ENCODE measurements at regions not wholly inside any gene's neighbourhood (a gene's known extent, or its start where the extent isn't known, plus 50 kb on each side); places are given as distances from the start of the nearest gene placed in this dataset.
A peak's percentile ranks its signal among the peaks of the same experiment; 100 is the strongest.

GRCh38 chr15:94154255-94154654 lies 77.1 kb upstream of the MCTP2 start:
- no peak overlapping the region for H3K4me3 ChIP-seq (ENCODE audit: low read length)
- DNase-seq (ENCODE audit: low read depth): no peak
- 0 out of 2 replicates have a peak, but pooled peaks have one; percentile 5 for TF ChIP-seq CTCF (conservative IDR thresholded peaks at IDR 0.05; ENCODE audit: low read length)

- no peak overlapping the region for H3K4me3 ChIP-seq (ENCODE audit: low read length)
- no peak for DNase-seq (ENCODE audit: low read depth)
- TF ChIP-seq CTCF (conservative IDR thresholded peaks at IDR 0.05; ENCODE audit: low read length): no peak
These were observed 86.3 kb upstream of the MCTP2 start for GRCh38 chr15:94145046-94145445.

GRCh38 chr15:94141802-94142201 lies 89.6 kb upstream of the MCTP2 start:
- DNase-seq (ENCODE audit: low read depth): no peak
- H3K4me3 ChIP-seq (ENCODE audit: low read length): no peak overlapping the region
- no peak for TF ChIP-seq CTCF (conservative IDR thresholded peaks at IDR 0.05; ENCODE audit: low read length)

GRCh38 chr15:94135486-94136147 lies 95.7 kb upstream of the MCTP2 start:
- TF ChIP-seq CTCF (conservative IDR thresholded peaks at IDR 0.05; ENCODE audit: low read length): peak; percentile 11; the same call in 1 of the 2 replicates

GRCh38 chr15:94131875-94132274 lies 99.5 kb upstream of the MCTP2 start:
- 0 out of 2 replicates have a peak, but pooled peaks have one; percentile 11 for TF ChIP-seq CTCF (conservative IDR thresholded peaks at IDR 0.05; ENCODE audit: low read length)
- no peak overlapping the region for H3K4me3 ChIP-seq (ENCODE audit: low read length)
- DNase-seq (ENCODE audit: low read depth): no peak

More at GRCh38 chr15:94135486-94136147, 95.7 kb upstream of the MCTP2 start:
- H3K4me3 ChIP-seq (ENCODE audit: low read length): no peak overlapping the region
- DNase-seq (ENCODE audit: low read depth): peak; percentile 3

- no peak for TF ChIP-seq CTCF (conservative IDR thresholded peaks at IDR 0.05; ENCODE audit: low read length)
- H3K4me3 ChIP-seq (ENCODE audit: low read length): no peak overlapping the region
- DNase-seq (ENCODE audit: low read depth): no peak
These were observed 100.9 kb upstream of the MCTP2 start for GRCh38 chr15:94130504-94130903.

GRCh38 chr15:94127006-94127405 lies 104.4 kb upstream of the MCTP2 start:
- no peak overlapping the region for H3K4me3 ChIP-seq (ENCODE audit: low read length)
- no peak for DNase-seq (ENCODE audit: low read depth)
- TF ChIP-seq CTCF (conservative IDR thresholded peaks at IDR 0.05; ENCODE audit: low read length): no peak
